Right lobe of liver (tissue), 6 donors: ENCODE measurements at regions not wholly inside any gene's neighbourhood (a gene's known extent, or its start where the extent isn't known, plus 50 kb on each side); places are given as distances from the start of the nearest gene placed in this dataset.

Experiments
- ATAC-seq, 4 donors: fragments of 200-7000 bp; cut with Tn5 transposase; one replicate each; pipeline ENCODE4 v1.9.1; 2020; ENCODE audit warnings: mild to moderate bottlenecking in 4 of 4, moderate library complexity in 4 of 4
- DNase-seq, 3 donors: peaks; one replicate each; pipeline ENCODE4 v3.0.0-alpha.2; 2020
- H3K27ac ChIP-seq, 3 donors: fragments of 200-600 bp; one replicate each; pipeline ENCODE4 v1.8.0; 2022
- H3K27me3 ChIP-seq, 2 donors: fragments of 200-600 bp; one replicate each; pipeline ENCODE4 v1.8.0; 2022
- H3K36me3 ChIP-seq, 4 donors: fragments of 200-600 bp; sonication (generic) in 1 of 4; one replicate each; pipeline versions ENCODE4 v1.5.1 to v1.8.0; 2017 to 2022; ENCODE audit warnings: control low read depth in 1 of 4
- H3K4me1 ChIP-seq, 4 donors: fragments of 200-600 bp; sonication (generic) in 1 of 4; one replicate each; pipeline versions ENCODE4 v1.5.1 to v1.8.0; 2017 to 2022; ENCODE audit warnings: control low read depth in 1 of 4
- H3K4me3 ChIP-seq, 3 donors: fragments of 200-600 bp; one replicate each; pipeline ENCODE4 v1.8.0; 2022
- H3K9me3 ChIP-seq, 4 donors: fragments of 200-600 bp; sonication (generic) in 1 of 4; one replicate each; pipeline versions ENCODE4 v1.5.1 to v1.8.0; 2017 to 2022; ENCODE audit warnings: control low read depth in 1 of 4
- CTCF ChIP-seq, 4 donors: fragments of 200-600 bp in 3 of 4; fragments of 450-650 bp in 1 of 4; IDR thresholded peaks; one replicate each; pipeline versions ENCODE4 v1.5.1 to v1.8.0; 2016 to 2022; ENCODE audit warnings: antibody characterized with exemption in 4 of 4, mild to moderate bottlenecking in 2 of 4
- POLR2A ChIP-seq: fragments of 450-650 bp; IDR thresholded peaks from one replicate; pipeline ENCODE4 v1.6.1; 2017; ENCODE audit warnings: antibody characterized with exemption, mild to moderate bottlenecking
- WGBS: methylation state at CpG from one replicate; pipeline ENCODE4 v1.1.6; 2018; ENCODE audit warnings: low coverage, low lambda C conversion rate; ENCODE audit not compliant: insufficient coverage; ENCODE audit errors: missing lambda C conversion rate; 5-methylcytosine and 5-hydroxymethylcytosine counted together
- intact Hi-C, 2 donors: fragments of 100-400 bp; cut with DNase I; formaldehyde crosslinking; loops; one replicate each; pipeline versions ENCODE4 v1.11.2 to v1.14.1; 2022
- donor health status: DM: no; HTN: yes; CAD: no.
- donor health status: DM: no; HTN: no; CAD: no.
- donor health status: DM: no; HTN: no; CAD: no.
- donor health status: DM: no; HTN: yes; CAD: no.
- donor health status: DM: no; HTN: yes; CAD: no.

- peak in 1 of 3 donors; percentile 20 for DNase-seq
- Histone ChIP-seq H3K9me3 (no peaks in the 10 kb centered on the region), H3K4me1 (no peaks in the 10 kb centered on the region), H3K4me3 (no peak overlapping the region), H3K27ac (no peak overlapping the region), H3K27me3 (no peaks in the 10 kb centered on the region), H3K36me3 (no peaks in the 10 kb centered on the region)
- TF ChIP-seq CTCF (IDR thresholded peaks at IDR 0.05): no peak
- no peak for TF ChIP-seq POLR2A
- WGBS: 48% methylated on average over 8 of the region's 12 CpGs
- intact Hi-C loops: no loop called here
- ATAC-seq: peak in 1 of 4 donors; percentile 46
Measured at GRCh38 chr14:76322594-76323220, 53.2 kb upstream of the ESRRB start.

GRCh38 chr14:76323331-76324050, 52.4 kb upstream of the ESRRB start:
- intact Hi-C loops: no loop called here
- Histone ChIP-seq H3K36me3 (no peaks in the 10 kb centered on the region), H3K9me3 (no peaks in the 10 kb centered on the region), H3K27me3 (no peaks in the 10 kb centered on the region), H3K4me1 (no peaks in the 10 kb centered on the region), H3K27ac (no peak overlapping the region), H3K4me3 (no peak overlapping the region)
- 59% methylated on average over 3 of the region's 6 CpGs for whole genome bisulfite sequencing
- DNase-seq (peak in 1 of 3 donors; percentile 14), ATAC-seq (no peak)
- no peak for TF ChIP-seq CTCF (IDR thresholded peaks at IDR 0.05)
- no peak for TF ChIP-seq POLR2A

GRCh38 chr14:76324133-76324532, 51.8 kb upstream of the ESRRB start:
- intact Hi-C loops: no loop called here
- no peaks in the 10 kb centered on the region for H3K27me3 ChIP-seq
- no peak overlapping the region for H3K27ac ChIP-seq
- TF ChIP-seq POLR2A (no peak), CTCF (IDR thresholded peaks at IDR 0.05) (no peak)
- peaks cover 0 to 4% (median 0%) of the 10 kb centered on the region in 4 donors for H3K4me1 ChIP-seq
- no peak overlapping the region for H3K4me3 ChIP-seq
- H3K36me3 ChIP-seq: no peaks in the 10 kb centered on the region
- 78% methylated on average over 1 of the region's 5 CpGs for WGBS
- ATAC-seq: no peak
- H3K9me3 ChIP-seq: no peaks in the 10 kb centered on the region
- DNase-seq: peak in 1 of 3 donors; percentile 17
